Body of pancreas (tissue), 4 donors: ENCODE measurements at regions not wholly inside any gene's neighbourhood (a gene's known extent, or its start where the extent isn't known, plus 50 kb on each side); places are given as distances from the start of the nearest gene placed in this dataset.
"Not testable (repeated sequence)": the region's sequence is repeated elsewhere in the genome, so short reads cannot be mapped to it uniquely, and the experiment has no call there.

Experiments
- POLR2A ChIP-seq, 3 donors: fragments of 450-650 bp; IDR thresholded peaks; one replicate each; pipeline ENCODE4 v1.6.1; 2016; ENCODE audit warnings: antibody characterized with exemption in 3 of 3, mild to moderate bottlenecking in 2 of 3
- TF ChIP-seq, protein P1 (sequence below), 7 experiments: fragments of 450-650 bp in 4 of 7; fragments of 200-600 bp in 3 of 7; sonication (generic) in 3 of 7; IDR thresholded peaks; one replicate each; pipeline ENCODE4 v1.5.1; 2016 to 2019; ENCODE audit warnings: antibody characterized with exemption in 7 of 7

DNA sequence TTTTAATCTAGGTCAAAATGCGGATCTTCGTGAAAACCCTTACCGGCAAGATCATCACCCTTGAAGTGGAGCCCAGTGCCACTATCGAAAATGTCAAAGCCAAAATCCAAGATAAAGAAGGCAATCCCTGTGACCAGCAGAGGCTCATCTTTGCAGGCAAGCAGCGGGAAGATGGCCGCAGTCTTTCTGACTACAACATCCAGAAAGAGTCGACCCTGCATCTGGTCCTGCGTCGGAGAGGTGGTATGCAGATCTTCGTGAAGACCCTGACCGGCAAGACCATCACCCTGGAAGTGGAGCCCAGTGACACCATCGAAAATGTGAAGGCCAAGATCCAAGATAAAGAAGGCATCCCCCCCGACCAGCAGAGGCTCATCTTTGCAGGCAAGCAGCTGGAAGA is 511.8 kb downstream of the KCNJ18 start:
- TF ChIP-seq, protein P1, sequence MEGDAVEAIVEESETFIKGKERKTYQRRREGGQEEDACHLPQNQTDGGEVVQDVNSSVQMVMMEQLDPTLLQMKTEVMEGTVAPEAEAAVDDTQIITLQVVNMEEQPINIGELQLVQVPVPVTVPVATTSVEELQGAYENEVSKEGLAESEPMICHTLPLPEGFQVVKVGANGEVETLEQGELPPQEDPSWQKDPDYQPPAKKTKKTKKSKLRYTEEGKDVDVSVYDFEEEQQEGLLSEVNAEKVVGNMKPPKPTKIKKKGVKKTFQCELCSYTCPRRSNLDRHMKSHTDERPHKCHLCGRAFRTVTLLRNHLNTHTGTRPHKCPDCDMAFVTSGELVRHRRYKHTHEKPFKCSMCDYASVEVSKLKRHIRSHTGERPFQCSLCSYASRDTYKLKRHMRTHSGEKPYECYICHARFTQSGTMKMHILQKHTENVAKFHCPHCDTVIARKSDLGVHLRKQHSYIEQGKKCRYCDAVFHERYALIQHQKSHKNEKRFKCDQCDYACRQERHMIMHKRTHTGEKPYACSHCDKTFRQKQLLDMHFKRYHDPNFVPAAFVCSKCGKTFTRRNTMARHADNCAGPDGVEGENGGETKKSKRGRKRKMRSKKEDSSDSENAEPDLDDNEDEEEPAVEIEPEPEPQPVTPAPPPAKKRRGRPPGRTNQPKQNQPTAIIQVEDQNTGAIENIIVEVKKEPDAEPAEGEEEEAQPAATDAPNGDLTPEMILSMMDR (IDR thresholded peaks at IDR 0.05) = not testable (repeated sequence)
- TF ChIP-seq POLR2A (IDR thresholded peaks at IDR 0.05) = not testable (repeated sequence)
